Vagina (tissue), 2 donors: ENCODE measurements at regions not wholly inside any gene's neighbourhood (a gene's known extent, or its start where the extent isn't known, plus 50 kb on each side); places are given as distances from the start of the nearest gene placed in this dataset.

Experiments
- CTCF ChIP-seq, 3 experiments: fragments of 450-650 bp in 2 of 3; fragments of 200-600 bp in 1 of 3; sonication (generic) in 1 of 3; IDR thresholded peaks; one replicate each; pipeline ENCODE4 v1.5.1; 2017 to 2019; ENCODE audit warnings: antibody characterized with exemption in 3 of 3, mild to moderate bottlenecking in 2 of 3, moderate library complexity in 2 of 3
- POLR2A ChIP-seq, 2 donors: fragments of 450-650 bp; IDR thresholded peaks; one replicate each; pipeline ENCODE4 v1.6.1; 2017; ENCODE audit warnings: antibody characterized with exemption in 2 of 2, mild to moderate bottlenecking in 2 of 2, moderate library complexity in 2 of 2
- POLR2AphosphoS5 ChIP-seq, 2 donors: sonication (generic); formaldehyde crosslinking; IDR thresholded peaks; one replicate each; pipeline ENCODE4 v1.9.0; 2017; ENCODE audit warnings: antibody characterized with exemption in 2 of 2, mild to moderate bottlenecking in 2 of 2, low read depth in 1 of 2; ENCODE audit not compliant: insufficient read depth in 1 of 2

- TF ChIP-seq CTCF (IDR thresholded peaks at IDR 0.05): no peak
- TF ChIP-seq POLR2AphosphoS5 (IDR thresholded peaks at IDR 0.05; ENCODE audit: insufficient read depth in 1 of 2, low read depth in 1 of 2): no peak
- TF ChIP-seq POLR2A (IDR thresholded peaks at IDR 0.05): no peak
Observed at GRCh38 chr6:167454003-167454402, 129.1 kb downstream of the TTLL2 start.
